KG1 (cell line): ENCODE measurements at regions not wholly inside any gene's neighbourhood (a gene's known extent, or its start where the extent isn't known, plus 50 kb on each side); places are given as distances from the start of the nearest gene placed in this dataset.

Experiments
- DNase-seq: peaks from one replicate; lab custom pipeline; 2025; lab: John Stamatoyannopoulos, UW

DNA sequence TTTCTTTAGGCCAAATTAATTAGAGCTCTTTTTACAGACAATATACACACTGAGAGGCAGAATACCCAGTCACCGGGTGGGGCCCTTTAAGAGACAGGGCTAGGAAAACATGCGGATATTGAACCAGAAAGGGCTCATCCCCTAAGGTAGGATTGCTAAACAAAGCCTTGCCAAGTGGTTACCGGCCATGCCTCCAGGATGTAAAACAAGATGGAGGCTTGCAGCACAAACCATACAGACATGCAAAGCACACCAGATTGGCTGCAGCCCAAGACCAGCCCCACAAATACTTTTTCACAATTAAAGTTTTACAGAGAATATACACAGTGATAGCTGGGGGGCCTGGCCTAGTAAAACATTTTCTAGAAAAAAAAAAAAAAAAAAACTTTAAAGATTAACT, 210.0 kb downstream of the KLHL4 start:
- no peak for DNase-seq

DNA sequence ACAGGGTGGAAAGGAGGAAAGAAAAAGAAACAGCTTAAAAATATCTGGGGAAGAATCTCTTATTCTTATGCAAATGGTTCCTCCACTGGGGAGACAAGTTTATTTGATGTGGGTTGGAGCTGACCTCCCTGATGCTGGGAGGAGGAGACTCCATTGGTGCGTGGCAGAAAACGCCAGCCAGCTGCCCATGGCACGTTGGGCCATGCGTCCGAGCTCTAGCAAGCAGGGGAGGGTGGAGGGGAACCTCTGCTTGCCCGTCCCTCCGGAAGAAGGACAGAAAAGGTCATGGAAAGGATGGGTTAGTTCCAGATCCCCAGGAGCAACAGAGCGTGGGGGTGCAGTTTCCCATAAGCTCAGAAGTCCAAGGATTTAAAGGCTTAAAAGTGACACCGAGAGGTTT, 210.4 kb downstream of the KLHL4 start:
- no peak for DNase-seq

DNA sequence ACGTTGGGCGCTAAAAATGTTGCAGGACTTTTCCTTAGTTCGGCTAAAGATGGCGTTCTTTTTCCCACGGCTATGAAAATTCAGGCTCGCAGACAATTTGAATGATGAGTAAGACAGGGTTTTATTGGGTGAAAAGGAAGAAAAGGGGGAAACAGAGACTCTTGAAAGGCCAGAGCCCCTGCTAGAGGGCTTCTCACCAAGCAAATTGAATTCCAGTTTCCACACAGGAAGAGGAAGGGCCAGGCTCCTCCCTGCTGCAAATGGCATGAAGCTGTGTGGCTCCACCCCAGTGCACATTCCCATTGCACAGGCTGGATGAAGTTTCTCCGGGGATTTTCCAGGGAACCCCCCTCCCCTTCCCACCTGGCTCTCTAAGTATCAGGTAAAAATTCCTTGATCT, 210.9 kb downstream of the KLHL4 start:
- no peak for DNase-seq

DNA sequence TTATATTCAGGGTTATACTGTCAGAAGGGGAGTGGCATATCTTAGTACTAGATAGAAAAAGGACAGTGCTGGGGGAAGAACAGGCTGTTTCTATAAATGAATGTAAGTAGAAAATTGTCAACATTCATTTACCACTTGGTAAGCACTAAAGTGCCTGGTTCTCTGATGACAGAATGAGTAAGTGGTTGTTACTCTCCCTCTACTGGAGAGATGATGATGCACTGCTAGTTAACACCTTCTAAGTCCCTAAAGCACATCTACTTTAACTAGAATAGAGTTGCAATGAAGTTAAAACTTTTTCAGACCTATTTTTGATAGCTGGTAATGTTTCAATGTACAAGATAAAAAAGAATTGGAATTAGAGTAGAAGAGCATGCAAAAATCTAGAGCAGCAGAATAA, 214.5 kb downstream of the KLHL4 start:
- DNase-seq: no peak

DNA sequence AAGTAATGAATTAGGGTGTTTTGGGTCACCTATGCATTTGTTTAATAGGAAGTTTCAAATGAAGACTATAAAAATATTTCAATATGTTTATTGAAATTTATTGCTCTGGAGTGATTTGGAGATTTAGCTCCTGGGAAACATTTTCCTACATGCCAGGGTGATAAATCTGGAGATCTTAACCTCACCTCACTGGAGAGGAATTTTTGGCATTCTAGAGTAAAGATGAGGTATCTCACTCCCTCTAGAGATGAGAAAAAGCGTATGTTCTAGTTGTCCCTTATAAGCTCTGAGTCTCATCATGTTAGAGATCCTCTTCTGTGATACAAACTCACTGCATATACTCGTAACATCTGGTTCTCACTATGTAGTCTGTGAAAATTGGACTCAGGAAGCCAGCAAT, 219.0 kb downstream of the KLHL4 start:
- no peak for DNase-seq

DNA sequence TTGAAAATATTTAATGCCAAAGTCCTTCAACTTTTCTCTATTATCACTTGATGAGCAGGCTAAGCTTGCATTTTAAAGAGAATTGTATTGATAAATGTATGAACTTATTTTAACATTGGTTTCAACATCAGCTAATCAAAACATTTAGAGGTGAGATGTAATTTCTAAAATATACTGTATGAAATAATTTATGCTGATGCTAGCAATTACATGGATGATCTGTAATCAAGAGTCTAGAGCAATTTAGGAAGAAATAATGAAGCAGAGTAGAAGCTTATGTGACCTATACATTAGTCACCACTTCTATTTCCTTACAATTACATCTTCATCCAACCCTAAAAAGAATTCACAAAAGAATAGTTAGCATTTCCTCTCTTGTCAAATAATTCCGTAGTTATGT, 226.8 kb downstream of the KLHL4 start:
- no peak for DNase-seq

DNA sequence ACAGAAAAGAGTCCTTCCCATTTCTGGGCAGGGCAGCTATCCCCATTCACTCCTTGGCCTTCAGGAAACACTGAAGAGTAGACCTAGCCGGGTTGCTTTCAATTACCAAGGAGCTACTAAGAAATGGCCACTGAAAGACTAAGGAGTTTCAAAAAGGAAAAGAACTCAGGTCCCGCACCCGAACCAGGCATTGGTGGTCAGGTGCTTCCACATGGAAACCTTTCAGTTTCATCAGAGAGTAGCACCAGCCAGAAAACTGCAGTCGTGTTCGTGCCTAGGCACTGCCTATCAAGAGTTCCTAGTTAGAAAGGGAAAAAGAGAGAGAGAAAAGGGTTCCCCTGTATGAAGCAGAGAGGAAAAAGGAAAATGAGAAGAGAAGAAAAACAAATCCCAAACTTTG, 237.9 kb downstream of the KLHL4 start:
- DNase-seq: no peak

DNA sequence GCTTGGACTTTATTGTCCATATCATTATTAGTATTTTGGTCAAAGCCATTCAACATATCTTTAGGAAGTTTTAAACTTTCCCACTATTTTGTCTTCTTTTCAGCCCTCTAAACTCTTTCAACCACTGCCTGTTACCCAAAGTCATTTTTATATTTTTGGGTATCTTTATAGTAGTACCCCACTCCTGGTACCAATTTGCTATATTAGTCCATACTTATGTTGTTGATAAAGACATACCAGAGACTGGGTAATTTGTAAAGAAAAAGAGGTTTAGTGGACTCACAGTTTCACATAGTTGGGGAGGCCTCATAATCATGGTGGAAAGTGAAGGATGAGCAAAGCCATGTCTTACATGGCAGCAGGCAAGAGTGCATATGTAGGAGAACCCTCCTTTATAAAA, 271.4 kb downstream of the KLHL4 start:
- DNase-seq: no peak

DNA sequence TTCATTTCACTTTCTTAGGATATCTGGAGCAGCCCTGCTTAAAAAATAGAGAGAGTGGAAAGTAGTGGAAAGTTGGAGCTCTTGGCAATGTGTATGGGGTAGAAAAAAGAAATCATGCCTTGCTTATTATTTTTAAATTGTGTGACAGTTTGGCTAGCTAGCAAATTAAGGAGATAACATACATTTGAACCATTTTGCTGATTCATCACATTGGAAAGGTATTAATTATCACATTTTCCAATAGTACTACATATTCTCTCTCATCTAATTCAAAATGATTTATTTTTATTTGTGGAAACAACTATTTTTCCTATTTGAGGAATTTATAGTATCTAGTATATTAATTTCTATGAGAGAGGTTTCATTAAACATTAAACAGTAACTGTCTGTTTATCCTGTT, 280.4 kb downstream of the KLHL4 start:
- no peak for DNase-seq

DNA sequence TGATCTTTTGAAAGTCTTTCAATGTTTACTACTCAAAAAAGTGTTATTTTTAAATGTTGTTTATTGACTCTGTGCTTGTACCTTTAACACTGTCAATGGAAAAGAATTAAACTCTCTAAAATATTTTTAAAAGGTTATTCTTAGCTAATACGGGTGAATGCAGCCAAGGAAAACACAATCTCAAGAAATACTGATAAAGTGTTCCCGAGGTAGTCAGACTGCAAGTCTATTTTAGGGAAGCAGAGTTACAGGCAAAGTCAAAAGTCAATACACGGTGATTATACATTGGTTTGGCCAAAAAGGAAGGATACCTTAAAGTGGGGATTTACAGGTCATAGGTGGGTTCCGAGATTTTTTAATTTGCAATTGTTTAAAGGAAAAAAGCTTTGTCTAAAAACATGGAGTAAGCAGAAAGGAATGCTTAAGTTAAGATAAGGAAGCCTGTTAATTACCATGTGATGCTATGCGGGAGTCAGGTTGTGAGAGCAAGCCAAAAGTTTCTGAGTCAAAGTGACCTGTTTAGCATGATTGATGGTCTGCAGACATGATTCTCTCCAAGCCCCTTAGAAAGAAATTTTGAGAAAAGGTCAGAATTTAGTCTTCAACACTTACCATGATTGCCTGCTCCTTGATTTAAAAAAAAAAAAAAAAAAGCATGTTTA, 288.4 kb downstream of the KLHL4 start:
- DNase-seq: no peak

DNA sequence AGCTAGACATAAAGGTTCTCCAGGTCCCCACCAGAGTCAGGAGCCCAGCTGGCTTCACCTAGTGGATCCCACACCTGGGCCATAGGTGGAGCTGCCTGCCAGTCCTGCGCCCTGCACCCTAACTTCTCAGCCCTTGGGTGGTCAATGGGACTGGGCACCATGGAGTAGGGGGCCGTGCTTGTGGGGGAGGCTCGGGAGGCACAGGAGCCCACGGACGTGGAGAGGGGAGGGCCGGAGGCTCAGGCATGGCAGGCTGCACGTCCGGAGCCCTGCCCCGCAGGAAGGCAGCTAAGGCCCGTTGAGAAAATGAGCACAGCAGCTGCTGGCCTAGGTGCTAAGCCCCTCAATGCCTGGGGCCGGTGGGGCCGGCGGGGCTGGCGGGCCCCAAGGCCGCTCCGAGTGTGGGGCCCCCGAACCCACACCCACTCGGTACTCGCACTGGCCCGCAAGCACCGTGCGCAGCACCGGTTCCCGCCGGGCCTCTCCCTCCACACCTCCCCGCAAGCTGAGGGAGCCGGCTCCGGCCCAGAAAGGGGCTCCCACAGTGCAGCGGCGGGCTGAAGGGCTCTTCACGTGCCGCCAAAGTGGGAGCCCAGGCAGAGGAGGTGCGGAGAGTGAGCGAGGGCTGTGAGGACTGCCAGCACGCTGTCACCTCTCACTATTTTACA, 291.1 kb downstream of the KLHL4 start:
- no peak for DNase-seq

DNA sequence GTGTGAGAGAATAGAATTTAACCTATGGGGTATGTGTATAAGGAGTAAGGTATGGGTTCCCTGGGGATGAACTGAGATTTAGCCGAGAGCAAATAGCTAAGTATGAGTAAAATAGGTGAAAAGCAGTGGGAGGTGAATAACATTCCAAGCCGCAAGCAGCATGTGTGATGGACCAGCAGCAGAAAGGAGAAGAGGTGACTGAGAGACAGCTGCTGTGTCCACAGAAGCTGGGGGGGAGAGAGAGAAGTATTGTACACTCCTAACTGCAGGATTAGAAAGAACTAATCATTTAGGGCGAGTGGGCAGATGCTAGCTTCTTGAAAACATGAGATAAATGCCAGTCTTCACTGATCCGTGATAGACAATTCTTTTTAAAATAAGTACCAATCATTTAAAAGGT, 296.0 kb downstream of the KLHL4 start:
- no peak for DNase-seq

DNA sequence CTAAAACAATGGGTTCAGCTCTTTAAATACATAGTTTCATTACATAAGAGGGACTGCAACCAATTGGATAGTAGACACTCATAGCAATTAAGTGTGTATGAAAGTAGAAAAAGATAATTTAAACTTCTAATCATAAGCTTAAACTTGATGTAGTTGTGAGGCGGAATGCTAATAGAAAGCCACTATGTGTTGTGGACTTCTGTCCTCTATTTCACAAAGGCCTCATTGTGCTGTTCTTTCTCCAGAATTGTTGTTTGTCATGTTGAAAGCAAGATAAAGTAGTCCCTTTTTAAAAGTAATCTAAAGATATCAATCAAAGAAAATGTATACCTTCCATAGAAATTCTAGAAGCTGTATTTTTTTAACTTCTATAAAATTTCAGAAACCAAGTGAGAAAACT, 329.4 kb downstream of the KLHL4 start:
- no peak for DNase-seq

DNA sequence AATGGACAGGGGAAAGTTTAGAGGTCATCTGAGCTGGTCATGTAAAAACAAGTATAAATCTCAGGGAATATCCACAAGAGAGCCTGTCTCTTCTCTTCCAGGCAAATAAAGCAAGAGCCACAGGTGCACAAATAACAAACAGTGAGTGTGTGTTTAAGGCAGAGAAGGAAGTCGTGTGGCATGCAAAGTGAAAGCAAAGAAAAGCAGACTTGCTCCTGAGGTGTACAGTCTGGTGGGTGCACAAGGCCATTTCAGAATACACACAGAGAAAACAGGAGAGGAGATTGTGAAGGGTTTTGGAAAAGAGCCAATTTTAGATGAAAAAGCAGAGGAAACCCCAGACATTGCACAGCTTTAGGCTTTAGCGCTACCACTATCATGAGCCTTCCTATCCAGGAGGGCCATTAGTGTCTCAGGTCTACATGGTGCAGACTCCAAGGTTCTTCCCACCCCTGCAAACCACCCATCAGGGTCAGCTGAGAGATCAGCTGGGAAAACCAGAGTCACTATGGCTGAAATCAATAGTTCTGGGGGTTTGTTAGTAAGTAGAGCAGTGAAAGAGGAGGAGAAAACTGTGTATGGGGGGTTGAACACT, 355.8 kb downstream of the KLHL4 start:
- no peak for DNase-seq

DNA sequence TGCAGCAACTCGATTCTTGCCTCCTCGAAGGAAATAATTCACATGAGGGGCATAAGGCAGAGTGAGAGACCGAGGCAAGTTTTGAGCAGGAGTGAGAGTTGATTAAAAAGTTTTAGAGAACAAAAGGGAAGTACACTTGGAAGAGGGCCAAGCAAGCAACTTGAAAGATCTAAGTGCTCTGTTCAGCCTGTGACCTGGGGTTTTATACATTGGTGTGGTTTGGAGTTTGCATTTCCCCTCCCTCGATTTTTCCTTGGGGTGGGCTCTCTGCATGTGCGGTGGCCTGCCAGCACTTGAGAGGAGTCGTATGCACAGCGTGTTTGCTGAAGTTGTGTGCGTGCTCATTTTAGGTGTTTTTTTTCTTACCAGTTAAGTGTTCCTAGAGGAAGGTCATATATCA, 356.4 kb downstream of the KLHL4 start:
- DNase-seq: peak; percentile 7

DNA sequence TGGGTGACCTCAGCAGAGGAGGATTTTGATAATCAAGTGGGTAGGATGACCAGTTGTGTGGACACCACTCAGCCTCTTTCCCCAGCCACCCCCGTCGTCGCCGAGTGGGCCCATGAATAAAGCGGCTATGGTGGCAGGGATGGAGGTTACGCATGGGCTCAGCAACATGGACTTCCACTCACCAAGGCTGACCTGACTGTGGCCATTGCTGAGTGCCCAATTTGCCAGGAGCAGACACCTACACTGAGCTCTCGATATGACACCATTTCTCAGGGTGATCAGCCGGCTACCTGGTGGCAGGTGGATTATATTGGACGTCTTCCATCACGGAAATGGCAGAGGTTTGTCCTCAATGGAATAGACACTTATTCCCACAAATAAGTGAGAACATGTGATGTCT, 361.3 kb downstream of the KLHL4 start:
- DNase-seq: no peak

DNA sequence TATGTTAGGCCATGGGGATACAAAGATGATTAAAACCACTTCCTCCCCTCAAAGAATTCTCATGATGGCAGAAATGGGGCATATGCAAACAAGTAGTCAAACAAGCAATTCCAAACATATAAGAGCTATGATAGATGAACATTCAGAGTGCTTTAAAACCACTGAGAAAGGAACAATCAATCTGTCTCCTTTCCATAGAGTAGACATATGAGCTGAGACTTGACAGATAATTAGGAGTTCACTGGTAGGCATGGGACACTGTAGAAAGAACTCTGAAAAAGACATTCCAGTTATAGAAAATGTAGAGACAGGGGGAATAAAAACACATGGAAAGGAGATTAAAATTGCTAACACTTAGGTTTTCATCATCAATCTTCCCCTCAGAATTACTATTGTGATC, 372.8 kb downstream of the KLHL4 start:
- DNase-seq: no peak

DNA sequence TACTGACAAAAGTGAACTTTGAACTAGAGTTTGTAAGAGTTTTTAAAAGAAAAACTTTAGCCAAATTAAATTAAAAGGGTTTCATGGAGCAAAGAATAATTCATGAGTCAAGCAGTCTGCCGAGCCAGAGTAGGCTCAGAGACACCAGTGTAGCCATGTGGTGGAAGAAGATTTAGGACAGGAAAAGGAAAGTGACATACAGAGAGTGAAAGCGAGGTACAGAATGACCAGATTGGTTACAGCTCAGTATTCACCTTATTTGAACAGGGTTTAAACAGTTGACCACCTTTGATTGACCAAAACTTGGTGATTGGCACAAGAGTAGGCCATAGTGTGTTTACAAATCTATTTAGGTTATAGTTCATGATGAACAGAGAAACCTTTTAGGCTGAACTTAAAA, 377.8 kb downstream of the KLHL4 start:
- DNase-seq: no peak

DNA sequence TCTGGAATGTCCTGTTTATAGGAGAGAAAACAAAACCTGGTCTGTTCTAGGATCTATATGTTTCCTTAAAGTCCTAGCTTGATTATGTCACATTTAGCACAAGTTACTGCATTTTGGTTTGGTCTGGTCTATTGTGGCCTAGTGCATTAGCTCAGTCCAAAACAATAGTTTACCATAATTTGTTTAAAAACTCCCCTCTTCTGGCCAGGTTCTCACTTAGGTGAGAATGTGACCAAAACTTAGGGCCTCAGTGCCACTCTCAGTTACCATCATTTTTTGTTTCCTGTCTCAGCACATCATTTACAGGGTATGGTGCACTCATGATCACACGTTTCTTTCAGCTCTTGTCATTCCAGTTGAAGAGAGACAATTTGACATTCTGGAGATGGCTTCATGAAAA, 378.5 kb downstream of the KLHL4 start:
- no peak for DNase-seq

DNA sequence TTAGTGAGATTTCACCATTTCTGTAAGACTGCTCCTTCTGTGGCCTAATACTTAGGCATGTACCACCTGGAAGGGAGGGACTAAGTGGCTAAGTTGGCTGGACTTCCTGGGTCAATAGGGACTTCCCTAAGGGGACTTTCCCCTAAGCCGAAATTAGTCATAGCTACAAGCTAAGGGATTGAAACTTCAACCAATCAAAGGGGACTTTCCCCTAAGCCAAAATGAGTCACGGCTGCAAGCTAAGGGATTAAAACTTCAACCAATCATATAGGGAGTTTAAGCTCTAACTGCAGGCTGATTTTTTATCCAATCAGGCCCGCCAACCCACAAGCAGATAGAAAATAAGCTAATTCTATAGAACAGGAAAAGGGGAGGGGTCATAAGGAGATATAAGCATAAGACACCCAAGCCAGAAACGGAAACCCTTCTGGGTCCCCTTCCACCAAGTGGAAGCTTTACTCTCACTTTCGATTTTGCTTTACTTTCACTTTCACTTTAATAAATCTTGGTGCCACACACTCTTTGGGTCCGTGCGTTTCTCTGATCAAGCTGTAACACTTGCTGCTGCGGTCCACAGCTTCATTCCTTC, 382.8 kb downstream of the KLHL4 start:
- DNase-seq: no peak

DNA sequence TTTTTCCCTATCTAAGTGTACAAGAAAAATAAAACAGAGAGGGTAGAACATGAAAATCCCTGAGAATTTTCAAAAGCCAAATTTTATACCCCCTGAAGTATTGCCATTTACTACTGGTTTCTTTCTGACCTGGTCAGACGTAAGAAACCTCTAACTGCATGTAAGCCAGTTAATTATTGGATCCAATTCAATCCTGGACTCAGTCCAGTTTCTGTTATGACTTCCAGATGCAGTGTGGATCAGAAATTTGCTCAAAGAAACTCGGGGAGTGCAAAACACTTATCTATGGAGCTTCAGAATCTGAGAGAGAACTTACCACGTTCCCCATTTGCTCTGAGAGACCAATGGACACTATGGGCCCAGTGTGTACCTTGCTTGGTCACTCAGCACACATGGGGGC, 383.5 kb downstream of the KLHL4 start:
- DNase-seq: no peak

DNA sequence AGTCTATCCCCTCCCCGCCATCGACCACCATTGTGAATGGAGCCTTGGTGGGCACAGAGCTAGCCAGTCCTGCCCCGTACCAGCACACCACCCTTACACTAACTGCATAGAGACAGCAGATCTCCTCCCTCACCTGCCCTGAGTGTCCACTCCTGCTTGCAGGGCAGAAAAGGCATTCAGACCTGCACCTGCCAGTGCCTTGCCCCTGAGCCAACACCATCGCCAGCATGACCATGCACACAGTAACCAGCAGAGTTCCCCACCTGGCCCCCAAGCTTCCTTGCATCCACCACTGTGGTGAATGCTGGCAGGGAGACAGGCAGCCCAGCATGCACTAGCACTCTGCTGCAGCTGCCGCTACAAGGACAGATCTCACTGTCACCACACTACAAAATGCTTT, 397.1 kb downstream of the KLHL4 start:
- DNase-seq: no peak

DNA sequence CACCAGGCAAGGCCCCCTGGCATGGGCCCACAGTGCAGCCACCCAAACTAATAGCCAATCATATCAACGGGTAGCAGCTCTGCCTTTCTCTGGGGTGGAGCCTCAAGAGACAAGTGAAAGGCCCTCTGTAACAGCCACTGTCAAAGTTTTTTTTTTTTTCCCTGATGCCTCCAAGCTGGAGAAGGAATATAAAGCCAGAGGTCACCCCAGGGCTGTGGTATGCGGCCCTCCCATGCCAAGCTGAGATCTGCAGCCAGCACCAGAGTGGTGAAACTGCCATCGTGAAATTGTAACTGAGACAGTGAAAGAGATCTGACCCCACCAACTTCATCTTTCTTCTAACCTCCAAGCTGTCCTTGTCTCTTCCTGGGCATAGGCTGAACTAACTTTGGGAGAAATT, 407.0 kb downstream of the KLHL4 start:
- no peak for DNase-seq

DNA sequence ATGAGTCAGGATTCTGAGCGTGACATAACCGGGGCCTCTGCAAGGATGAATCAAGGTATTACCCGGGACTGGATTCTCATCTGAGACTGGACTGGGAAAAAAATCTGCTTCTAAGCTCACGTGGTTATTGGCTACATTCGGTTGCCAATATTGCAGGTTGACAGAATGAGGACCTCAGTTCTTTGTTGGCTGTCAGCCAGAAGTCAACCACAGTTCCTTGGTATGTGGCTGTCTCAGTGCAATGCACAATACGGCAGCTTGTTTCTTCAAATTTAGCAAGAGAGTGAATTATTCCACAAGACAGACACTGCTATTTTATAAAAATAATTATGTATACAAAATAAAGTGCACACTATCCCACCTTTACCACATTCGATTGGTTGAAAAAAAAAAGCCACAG, 424.2 kb downstream of the KLHL4 start:
- DNase-seq: peak; percentile 1
